Gastroesophageal sphincter (tissue), 4 donors: ENCODE measurements at regions not wholly inside any gene's neighbourhood (a gene's known extent, or its start where the extent isn't known, plus 50 kb on each side); places are given as distances from the start of the nearest gene placed in this dataset.
A peak's percentile ranks its signal among the peaks of the same experiment; 100 is the strongest.

Source experiments
- ATAC-seq: fragments of 150-250 bp; one replicate; pipeline ENCODE4 v1.9.1; 2016; ENCODE audit warnings: mild to moderate bottlenecking, moderate library complexity
- H3K27ac ChIP-seq, 4 donors: fragments of 200-600 bp; sonication (generic) in 3 of 4; 1 replicate in 3 of 4; 2 replicates in 1 of 4; pipeline ENCODE4 v1.5.1; 2016 to 2019
- H3K27me3 ChIP-seq: fragments of 200-600 bp; sonication (generic); one replicate; pipeline ENCODE4 v1.5.1; 2019
- H3K36me3 ChIP-seq, 2 donors: fragments of 200-600 bp; sonication (generic); one replicate each; pipeline ENCODE4 v1.5.1; 2019; ENCODE audit warnings: control low read depth in 1 of 2
- H3K4me1 ChIP-seq, 3 donors: fragments of 200-600 bp; sonication (generic); 1 replicate in 2 of 3; 2 replicates in 1 of 3; pipeline ENCODE4 v1.5.1; 2016 to 2019; ENCODE audit warnings: control low read depth in 2 of 3
- H3K4me3 ChIP-seq, 2 donors: fragments of 200-600 bp; sonication (generic); one replicate each; pipeline ENCODE4 v1.5.1; 2019; ENCODE audit warnings: mild to moderate bottlenecking in 1 of 2, moderate library complexity in 1 of 2
- H3K9me3 ChIP-seq, 3 donors: fragments of 200-600 bp; sonication (generic); one replicate each; pipeline ENCODE4 v1.5.1; 2017 to 2019; ENCODE audit warnings: control low read depth in 2 of 3
- EP300 ChIP-seq: sonication (generic); formaldehyde crosslinking; IDR thresholded peaks from one replicate; pipeline ENCODE4 v1.6.1; 2017; ENCODE audit warnings: antibody characterized with exemption, mild to moderate bottlenecking
- POLR2A ChIP-seq, 2 donors: fragments of 450-650 bp; IDR thresholded peaks; one replicate each; pipeline ENCODE4 v1.6.1; 2017; ENCODE audit warnings: antibody characterized with exemption in 2 of 2, mild to moderate bottlenecking in 2 of 2, moderate library complexity in 1 of 2
- POLR2AphosphoS5 ChIP-seq: sonication (generic); formaldehyde crosslinking; IDR thresholded peaks from one replicate; pipeline ENCODE4 v1.6.1; 2017; ENCODE audit warnings: antibody characterized with exemption
- WGBS, 2 donors: methylation state at CpG; one replicate each; pipeline ENCODE4 v1.1.5; 2018; ENCODE audit warnings: low coverage in 1 of 2; 5-methylcytosine and 5-hydroxymethylcytosine counted together
- TF ChIP-seq, protein P1 (sequence below), 4 experiments: fragments of 200-600 bp in 2 of 4; fragments of 450-650 bp in 2 of 4; sonication (generic) in 1 of 4; IDR thresholded peaks; one replicate each; pipeline ENCODE4 v1.5.1; 2017 to 2019; ENCODE audit warnings: antibody characterized with exemption in 4 of 4, mild to moderate bottlenecking in 2 of 4, moderate library complexity in 2 of 4

DNA sequence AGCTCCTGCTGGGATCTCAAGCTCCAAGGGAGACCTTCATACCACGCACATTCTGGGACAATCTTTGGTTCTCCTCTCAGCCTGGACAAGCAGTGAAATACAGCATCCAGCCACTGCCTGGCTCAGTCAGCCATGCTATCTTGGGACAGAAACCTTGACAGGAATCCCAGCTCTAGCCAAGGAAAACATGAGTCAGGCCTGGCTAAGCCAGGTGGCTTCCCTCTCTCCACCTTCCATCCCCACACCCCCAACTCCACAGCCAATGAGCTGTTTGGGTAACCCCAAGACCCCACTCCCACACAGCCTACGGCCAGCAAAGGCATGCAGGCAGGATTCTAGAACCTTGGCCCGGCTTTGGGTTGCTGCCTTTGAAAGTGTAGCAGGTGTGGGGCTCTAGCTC, 64.9 kb downstream of the MCFD2 start:
- ATAC-seq: peak; percentile 47
- Histone ChIP-seq H3K27ac (peak overlapping the region; percentile 89 to 99 (median 92)), H3K36me3 (no peaks in the 10 kb centered on the region), H3K4me3 (no peak overlapping the region), H3K4me1 (peaks cover 43 to 80% (median 62%) of the 10 kb centered on the region in 3 donors), H3K9me3 (no peaks in the 10 kb centered on the region), H3K27me3 (no peaks in the 10 kb centered on the region)
- TF ChIP-seq EP300 (no peak), POLR2AphosphoS5 (peak; percentile 97)
- TF ChIP-seq, protein P1, sequence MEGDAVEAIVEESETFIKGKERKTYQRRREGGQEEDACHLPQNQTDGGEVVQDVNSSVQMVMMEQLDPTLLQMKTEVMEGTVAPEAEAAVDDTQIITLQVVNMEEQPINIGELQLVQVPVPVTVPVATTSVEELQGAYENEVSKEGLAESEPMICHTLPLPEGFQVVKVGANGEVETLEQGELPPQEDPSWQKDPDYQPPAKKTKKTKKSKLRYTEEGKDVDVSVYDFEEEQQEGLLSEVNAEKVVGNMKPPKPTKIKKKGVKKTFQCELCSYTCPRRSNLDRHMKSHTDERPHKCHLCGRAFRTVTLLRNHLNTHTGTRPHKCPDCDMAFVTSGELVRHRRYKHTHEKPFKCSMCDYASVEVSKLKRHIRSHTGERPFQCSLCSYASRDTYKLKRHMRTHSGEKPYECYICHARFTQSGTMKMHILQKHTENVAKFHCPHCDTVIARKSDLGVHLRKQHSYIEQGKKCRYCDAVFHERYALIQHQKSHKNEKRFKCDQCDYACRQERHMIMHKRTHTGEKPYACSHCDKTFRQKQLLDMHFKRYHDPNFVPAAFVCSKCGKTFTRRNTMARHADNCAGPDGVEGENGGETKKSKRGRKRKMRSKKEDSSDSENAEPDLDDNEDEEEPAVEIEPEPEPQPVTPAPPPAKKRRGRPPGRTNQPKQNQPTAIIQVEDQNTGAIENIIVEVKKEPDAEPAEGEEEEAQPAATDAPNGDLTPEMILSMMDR (IDR thresholded peaks at IDR 0.05): peak in 2 of 4 experiments; percentile 27 to 31
- WGBS, 2 donors: 23% methylated on average over 2 of the region's 3 CpGs; no CpG with 5 or more reads in 1 of the 2 donors

DNA sequence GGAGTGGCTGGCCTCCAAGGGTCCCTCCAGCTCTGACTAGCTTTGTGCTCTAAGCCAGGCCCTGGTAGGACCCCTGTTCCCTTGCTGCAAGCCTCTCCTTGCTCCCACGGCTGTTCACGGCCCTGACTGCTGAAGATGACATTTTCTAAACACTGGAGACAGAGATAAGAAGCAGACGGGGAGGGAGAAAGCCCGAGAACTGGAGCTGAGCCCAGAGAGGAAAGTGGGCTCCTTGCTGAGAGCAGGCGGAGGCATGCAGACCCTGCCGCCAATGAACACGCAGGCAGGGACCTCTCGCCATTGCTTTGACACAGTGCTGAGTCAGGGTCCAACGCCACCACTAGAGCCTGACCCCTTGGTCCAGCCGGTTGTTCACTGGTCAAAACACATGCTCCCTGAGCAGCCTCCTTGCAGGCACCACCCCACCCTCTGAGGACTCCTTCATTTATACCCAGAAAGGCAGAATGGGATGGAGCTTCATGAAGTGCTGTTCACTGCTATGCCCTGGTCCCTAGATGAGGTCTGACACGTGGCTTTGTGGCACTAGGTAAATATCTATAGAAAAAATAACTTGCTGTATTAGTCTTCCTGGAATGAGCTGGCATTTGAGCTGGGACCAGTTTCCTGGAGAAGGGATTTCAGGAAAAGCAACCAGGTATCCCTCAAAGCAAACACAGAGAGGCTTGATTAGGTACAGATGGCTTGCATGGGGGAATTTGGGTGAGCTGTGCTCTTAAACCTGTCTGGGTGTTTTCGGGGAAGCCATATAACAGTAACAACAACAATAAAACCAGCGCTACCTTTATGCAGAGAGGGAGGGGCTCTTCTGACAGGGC, 65.7 kb downstream of the MCFD2 start:
- Histone ChIP-seq H3K36me3 (no peaks in the 10 kb centered on the region), H3K27ac (peak overlapping the region; percentile 89 to 99 (median 92)), H3K4me3 (no peak overlapping the region), H3K4me1 (peaks cover 39 to 82% (median 62%) of the 10 kb centered on the region in 3 donors), H3K9me3 (no peaks in the 10 kb centered on the region), H3K27me3 (no peaks in the 10 kb centered on the region)
- no peak for ATAC-seq
- TF ChIP-seq POLR2AphosphoS5 (peak; percentile 72), POLR2A (IDR thresholded peaks at IDR 0.05) (no peak)
- 0 to 15% methylated on average over 1 to 9 of the region's 13 CpGs for WGBS, 2 donors

- Histone ChIP-seq H3K36me3 (no peaks in the 10 kb centered on the region), H3K4me3 (no peak overlapping the region), H3K27me3 (no peaks in the 10 kb centered on the region), H3K9me3 (no peaks in the 10 kb centered on the region), H3K27ac (peak overlapping the region; percentile 89 to 99 (median 92)), H3K4me1 (peaks cover 31 to 78% (median 55%) of the 10 kb centered on the region in 3 donors)
- TF ChIP-seq EP300: no peak
- no peak for TF ChIP-seq POLR2A (IDR thresholded peaks at IDR 0.05)
- TF ChIP-seq, protein P1 (IDR thresholded peaks at IDR 0.05): no peak
- no peak for TF ChIP-seq POLR2AphosphoS5
- WGBS, 2 donors: 17 to 28% methylated on average over 3 to 7 of the region's 7 CpGs
- peak; percentile 18 for ATAC-seq
These were observed 66.4 kb downstream of the MCFD2 start for GRCh38 chr2:46849046-46849715.

DNA sequence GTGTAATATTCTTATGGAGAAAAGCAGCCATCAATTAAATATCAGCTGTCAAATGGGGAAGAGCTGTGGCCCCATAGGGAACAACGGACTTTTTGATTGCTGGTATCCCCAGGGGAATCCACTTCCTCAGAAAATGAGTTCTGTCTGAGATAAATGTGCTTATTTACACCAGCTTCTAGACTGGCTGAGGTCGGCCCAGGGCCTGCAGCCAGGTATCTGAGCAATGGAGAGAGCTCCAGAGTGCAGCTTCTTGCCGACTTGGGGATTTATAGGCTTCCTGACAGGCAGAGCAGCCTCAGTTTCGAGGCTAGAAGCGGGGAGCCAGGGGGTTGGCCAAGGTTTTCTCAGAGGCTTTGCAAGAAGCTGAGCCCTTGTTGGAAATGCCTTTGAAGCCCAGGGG, 67.2 kb downstream of the MCFD2 start:
- no peak overlapping the region for H3K4me3 ChIP-seq
- H3K36me3 ChIP-seq: no peaks in the 10 kb centered on the region
- TF ChIP-seq POLR2A (IDR thresholded peaks at IDR 0.05): no peak
- TF ChIP-seq POLR2AphosphoS5: no peak
- TF ChIP-seq, protein P1 (IDR thresholded peaks at IDR 0.05): no peak
- TF ChIP-seq EP300: no peak
- peaks cover 28 to 71% (median 53%) of the 10 kb centered on the region in 3 donors for H3K4me1 ChIP-seq
- H3K9me3 ChIP-seq: no peaks in the 10 kb centered on the region
- no peak for ATAC-seq
- peak overlapping the region; percentile 89 to 99 (median 92) for H3K27ac ChIP-seq
- no peaks in the 10 kb centered on the region for H3K27me3 ChIP-seq
- 0 to 19% methylated on average over 2 to 5 of the region's 5 CpGs for WGBS, 2 donors

DNA sequence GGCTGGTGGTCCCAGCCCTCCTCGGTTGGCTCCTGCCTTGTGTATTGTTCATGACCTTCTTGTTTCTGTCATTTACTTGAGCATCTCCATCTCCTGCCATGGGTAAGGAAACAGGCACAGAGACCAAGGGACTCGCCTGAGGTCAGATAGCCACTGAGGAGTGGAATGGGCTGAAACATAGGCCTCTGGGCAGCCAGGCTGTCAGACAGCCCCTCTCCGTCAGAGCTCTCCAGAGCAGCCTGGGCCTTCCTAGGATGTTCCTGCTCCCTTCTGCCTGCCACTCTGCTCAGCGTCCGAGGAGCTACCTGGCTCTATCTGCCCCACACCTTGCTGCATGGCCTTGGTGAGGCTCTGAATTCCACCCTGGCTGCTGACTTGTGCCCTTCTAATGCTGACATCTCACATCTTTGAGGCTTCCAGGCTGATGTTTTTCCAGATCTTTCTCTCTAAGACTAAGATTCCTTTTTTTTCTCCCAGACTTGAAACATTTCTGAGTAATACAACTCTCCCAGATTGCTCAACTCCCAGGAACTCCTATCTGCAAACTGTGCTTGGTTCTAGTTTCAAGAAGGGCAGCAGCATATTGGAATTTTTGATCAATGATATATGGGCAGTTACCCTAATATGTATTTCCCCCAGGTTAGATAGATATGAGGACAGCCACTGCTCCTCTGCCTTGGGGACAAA, 67.7 kb downstream of the MCFD2 start:
- no peak for TF ChIP-seq POLR2A (IDR thresholded peaks at IDR 0.05)
- TF ChIP-seq POLR2AphosphoS5: peak; percentile 60
- H3K9me3 ChIP-seq: no peaks in the 10 kb centered on the region
- no peak overlapping the region for H3K4me3 ChIP-seq
- peak overlapping the region; percentile 89 to 99 (median 92) for H3K27ac ChIP-seq
- WGBS, 2 donors: 10 to 36% methylated on average over 2 to 4 of the region's 5 CpGs
- H3K36me3 ChIP-seq: no peaks in the 10 kb centered on the region
- peaks cover 28 to 76% (median 53%) of the 10 kb centered on the region in 3 donors for H3K4me1 ChIP-seq
- ATAC-seq: peak; percentile 22
- no peaks in the 10 kb centered on the region for H3K27me3 ChIP-seq
